ENCODE measurements at regions not wholly inside any gene's neighbourhood (a gene's known extent, or its start where the extent isn't known, plus 50 kb on each side); places are given as distances from the start of the nearest gene placed in this dataset.

DNA sequence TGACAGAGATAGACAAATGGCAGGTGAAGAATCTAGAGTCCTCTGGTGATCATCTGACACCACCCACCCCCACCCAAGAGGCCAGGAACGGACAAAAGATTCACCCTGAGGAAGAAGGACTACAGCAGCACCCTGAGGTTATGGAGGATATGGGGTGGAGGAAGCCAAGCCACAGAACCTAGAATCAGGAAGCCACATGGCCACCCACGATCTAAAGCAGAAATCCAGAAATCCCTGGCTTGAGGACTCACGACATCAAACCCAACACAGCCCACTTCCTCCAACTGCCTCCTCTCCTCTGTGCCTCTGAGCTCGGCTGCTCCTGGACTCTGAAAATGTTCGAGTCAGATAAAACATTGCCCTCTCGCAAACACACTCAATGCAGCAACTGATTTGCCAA is 364.3 kb downstream of the SHANK2 start:
- TF ChIP-seq POLR2A (IDR thresholded peaks at IDR 0.05; ENCODE audit: low read length): no peak
- no peak for TF ChIP-seq GATA1 (IDR thresholded peaks at IDR 0.05; ENCODE audit: low read depth, low read length)

Measured in erythroblast (primary cell).